Natural killer cell (primary cell): ENCODE measurements at regions not wholly inside any gene's neighbourhood (a gene's known extent, or its start where the extent isn't known, plus 50 kb on each side); places are given as distances from the start of the nearest gene placed in this dataset.

Source experiments
- ATAC-seq, 3 donors: fragments of 150-1000 bp in 2 of 3; fragments of 200-7000 bp in 1 of 3; cut with Tn5 transposase; 1 replicate in 1 of 3; 2 replicates in 2 of 3; pipeline ENCODE4 v1.10.0; 2021; ENCODE audit warnings: mild to moderate bottlenecking in 2 of 3, moderate library complexity in 2 of 3
- DNase-seq, 2 donors: peaks; one replicate each; pipeline versions ENCODE4 v3.0.0 to v3.0.0-alpha.2; 2013 to 2021; ENCODE audit warnings: mixed read lengths in 1 of 2
- H3K27ac ChIP-seq: one replicate; pipeline ENCODE4 v1.5.1; 2013; ENCODE audit warnings: mild to moderate bottlenecking, low read length
- H3K27me3 ChIP-seq: one replicate; pipeline ENCODE4 v1.6.1; 2013; ENCODE audit warnings: low read length; ENCODE audit not compliant: control insufficient read depth, insufficient read depth
- H3K36me3 ChIP-seq: one replicate; pipeline ENCODE4 v1.6.1; 2013; ENCODE audit warnings: low read length; ENCODE audit not compliant: control insufficient read depth, insufficient read depth
- H3K4me1 ChIP-seq: one replicate; pipeline ENCODE4 v1.6.1; 2013; ENCODE audit warnings: low read length; ENCODE audit not compliant: control insufficient read depth, insufficient read depth
- H3K4me3 ChIP-seq: one replicate; pipeline ENCODE4 v1.5.1; 2013; ENCODE audit warnings: low read length
- H3K9me3 ChIP-seq: one replicate; pipeline ENCODE4 v1.6.1; 2013; ENCODE audit warnings: low read length; ENCODE audit not compliant: control insufficient read depth, insufficient read depth
- H3K27ac Mint-ChIP-seq, 2 donors: one replicate each; pipeline ENCODE4 v1.8.0; 2022; ENCODE audit warnings: mild to moderate bottlenecking in 2 of 2, mixed read lengths in 2 of 2, moderate library complexity in 1 of 2
- H3K27me3 Mint-ChIP-seq, 2 donors: one replicate each; pipeline ENCODE4 v1.8.0; 2022; ENCODE audit warnings: low read depth in 2 of 2, mixed read lengths in 2 of 2
- H3K36me3 Mint-ChIP-seq: one replicate; pipeline ENCODE4 v1.8.0; 2022; ENCODE audit warnings: mixed read lengths
- H3K4me1 Mint-ChIP-seq, 2 donors: one replicate each; pipeline ENCODE4 v1.8.0; 2022; ENCODE audit warnings: mixed read lengths in 2 of 2
- H3K4me3 Mint-ChIP-seq: one replicate; pipeline ENCODE4 v1.8.0; 2022; ENCODE audit warnings: mild to moderate bottlenecking, moderate library complexity, mixed read lengths
- H3K9me3 Mint-ChIP-seq, 2 donors: one replicate each; pipeline ENCODE4 v1.8.0; 2022; ENCODE audit warnings: mixed read lengths in 2 of 2
- CTCF ChIP-seq: fragments of 200-600 bp; IDR thresholded peaks from one replicate; pipeline ENCODE4 v1.8.0; 2022; ENCODE audit warnings: antibody characterized with exemption
- WGBS: methylation state at CpG from one replicate; pipeline ENCODE4 v1.1.7; 2013; ENCODE audit warnings: missing lambda C conversion rate; ENCODE audit not compliant: insufficient coverage; 5-methylcytosine and 5-hydroxymethylcytosine counted together
- intact Hi-C: fragments of 100-400 bp; cut with micrococcal nuclease; formaldehyde crosslinking; loops from one replicate; pipeline ENCODE4 v1.14.2; 2022

- no peaks in the 10 kb centered on the region for H3K4me1 ChIP-seq
- no peak for TF ChIP-seq CTCF
- Mint-ChIP-seq H3K9me3 (no peaks in the 10 kb centered on the region), H3K36me3 (no peaks in the 10 kb centered on the region), H3K4me3 (no peak overlapping the region), H3K27ac (no peak overlapping the region), H3K4me1 (no peaks in the 10 kb centered on the region), H3K27me3 (peaks cover 23% of the 10 kb centered on the region in 2 donors)
- DNase-seq (no peak), ATAC-seq (no peak)
- WGBS, result 84% methylated on average over 6 of the region's 6 CpGs
- H3K27me3 ChIP-seq, result no peaks in the 10 kb centered on the region
- intact Hi-C loops, result no loop called here
- no peaks in the 10 kb centered on the region for H3K36me3 ChIP-seq
- no peak overlapping the region for H3K27ac ChIP-seq
- no peaks in the 10 kb centered on the region for H3K9me3 ChIP-seq
- no peak overlapping the region for H3K4me3 ChIP-seq
These were observed 96.5 kb downstream of the RRAGC start for GRCh38 chr1:38763121-38763520.

- DNase-seq, result no peak
- Mint-ChIP-seq H3K4me1 (no peaks in the 10 kb centered on the region), H3K36me3 (no peaks in the 10 kb centered on the region), H3K4me3 (no peak overlapping the region), H3K27ac (no peak overlapping the region), H3K9me3 (no peaks in the 10 kb centered on the region), H3K27me3 (peaks cover 14 to 27% of the 10 kb centered on the region in 2 donors)
- Histone ChIP-seq H3K9me3 (no peaks in the 10 kb centered on the region), H3K4me3 (no peak overlapping the region), H3K27ac (no peak overlapping the region), H3K27me3 (no peaks in the 10 kb centered on the region), H3K36me3 (no peaks in the 10 kb centered on the region), H3K4me1 (no peaks in the 10 kb centered on the region)
- no peak for ATAC-seq
- WGBS, result 75% methylated on average over 2 of the region's 2 CpGs
- TF ChIP-seq CTCF, result no peak
- intact Hi-C loops, result no loop called here
These were observed 99.0 kb downstream of the RRAGC start for GRCh38 chr1:38760562-38760961.

- Mint-ChIP-seq H3K4me3 (no peak overlapping the region), H3K27ac (no peak overlapping the region), H3K27me3 (peaks cover 7 to 33% of the 10 kb centered on the region in 2 donors), H3K9me3 (no peaks in the 10 kb centered on the region), H3K4me1 (no peaks in the 10 kb centered on the region), H3K36me3 (no peaks in the 10 kb centered on the region)
- Histone ChIP-seq H3K27me3 (no peaks in the 10 kb centered on the region), H3K27ac (no peak overlapping the region), H3K36me3 (no peaks in the 10 kb centered on the region), H3K9me3 (no peaks in the 10 kb centered on the region), H3K4me3 (no peak overlapping the region), H3K4me1 (no peaks in the 10 kb centered on the region)
- 46% methylated on average over 5 of the region's 5 CpGs for WGBS
- no peak for ATAC-seq
- intact Hi-C loops, result no loop called here
- no peak for DNase-seq
- TF ChIP-seq CTCF, result no peak
These were observed 100.8 kb downstream of the RRAGC start for GRCh38 chr1:38758820-38759219.

- H3K4me1 Mint-ChIP-seq, result no peaks in the 10 kb centered on the region
- H3K4me3 ChIP-seq, result no peak overlapping the region
- no peak overlapping the region for H3K27ac ChIP-seq
- H3K27me3 ChIP-seq, result no peaks in the 10 kb centered on the region
- DNase-seq (no peak), ATAC-seq (no peak)
- TF ChIP-seq CTCF, result no peak
- WGBS, result 65% methylated on average over 15 of the region's 16 CpGs
- H3K4me3 Mint-ChIP-seq, result no peak overlapping the region
- H3K36me3 Mint-ChIP-seq, result no peaks in the 10 kb centered on the region
- no peaks in the 10 kb centered on the region for H3K4me1 ChIP-seq
- H3K9me3 Mint-ChIP-seq, result no peaks in the 10 kb centered on the region
- no peaks in the 10 kb centered on the region for H3K9me3 ChIP-seq
- no peaks in the 10 kb centered on the region for H3K36me3 ChIP-seq
- intact Hi-C loops, result no loop called here
- peaks cover 7 to 15% of the 10 kb centered on the region in 2 donors for H3K27me3 Mint-ChIP-seq
- no peak overlapping the region for H3K27ac Mint-ChIP-seq
These were observed 112.5 kb downstream of the RRAGC start for GRCh38 chr1:38746941-38747600.
